Hepatocyte (in vitro differentiated cells): ENCODE measurements at regions not wholly inside any gene's neighbourhood (a gene's known extent, or its start where the extent isn't known, plus 50 kb on each side); places are given as distances from the start of the nearest gene placed in this dataset.

Experiments
- CTCF ChIP-seq: fragments of 200-600 bp; sonication (generic); IDR thresholded peaks from 2 replicates; pipeline ENCODE4 v1.5.1; 2016; ENCODE audit warnings: antibody characterized with exemption, mild to moderate bottlenecking; ENCODE audit not compliant: poor library complexity
- EZH2phosphoT487 ChIP-seq: fragments of 200-600 bp; sonication (generic); IDR thresholded peaks from one replicate; pipeline ENCODE4 v1.6.1; 2018; ENCODE audit warnings: antibody characterized with exemption, mild to moderate bottlenecking, low read depth, moderate library complexity; ENCODE audit not compliant: unreplicated experiment, severe bottlenecking

GRCh38 chr2:234858145-234858544 is 93.7 kb upstream of the SH3BP4 start:
- TF ChIP-seq EZH2phosphoT487: no peak
- TF ChIP-seq CTCF: no peak
